Activated CD4-positive, CD25-positive, alpha-beta regulatory T cell treated with anti-CD3 and anti-CD28 coated beads, Interleukin-2, amount 50 U/mL, for 24 hours (primary cell): ENCODE measurements at regions not wholly inside any gene's neighbourhood (a gene's known extent, or its start where the extent isn't known, plus 50 kb on each side); places are given as distances from the start of the nearest gene placed in this dataset.

Experiments
- ATAC-seq, 2 donors: fragments of 150-1000 bp; cut with Tn5 transposase; one replicate each; pipeline ENCODE4 v1.10.0; 2021; ENCODE audit warnings: mild to moderate bottlenecking in 1 of 2, moderate library complexity in 1 of 2

DNA sequence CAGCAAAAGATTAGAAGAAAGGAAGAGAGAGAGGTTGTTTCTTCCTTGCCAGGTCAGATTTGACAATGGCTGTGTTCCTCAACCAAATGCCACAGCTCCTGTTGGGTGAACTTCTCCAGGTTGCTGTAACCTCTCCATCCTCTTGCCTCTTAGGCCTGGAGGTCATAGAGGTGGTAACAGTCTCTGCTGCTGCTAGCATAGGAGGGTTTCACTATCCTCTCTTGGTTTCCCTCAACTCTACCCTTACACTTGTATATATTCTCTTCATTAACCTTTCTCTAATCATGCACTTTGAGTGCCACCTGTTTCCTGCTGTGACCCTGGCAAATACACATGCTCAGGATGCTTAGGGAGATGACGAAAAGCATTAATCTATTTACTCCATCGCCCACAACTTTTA is 67.7 kb upstream of the HIF1A start:
- no peak for ATAC-seq

DNA sequence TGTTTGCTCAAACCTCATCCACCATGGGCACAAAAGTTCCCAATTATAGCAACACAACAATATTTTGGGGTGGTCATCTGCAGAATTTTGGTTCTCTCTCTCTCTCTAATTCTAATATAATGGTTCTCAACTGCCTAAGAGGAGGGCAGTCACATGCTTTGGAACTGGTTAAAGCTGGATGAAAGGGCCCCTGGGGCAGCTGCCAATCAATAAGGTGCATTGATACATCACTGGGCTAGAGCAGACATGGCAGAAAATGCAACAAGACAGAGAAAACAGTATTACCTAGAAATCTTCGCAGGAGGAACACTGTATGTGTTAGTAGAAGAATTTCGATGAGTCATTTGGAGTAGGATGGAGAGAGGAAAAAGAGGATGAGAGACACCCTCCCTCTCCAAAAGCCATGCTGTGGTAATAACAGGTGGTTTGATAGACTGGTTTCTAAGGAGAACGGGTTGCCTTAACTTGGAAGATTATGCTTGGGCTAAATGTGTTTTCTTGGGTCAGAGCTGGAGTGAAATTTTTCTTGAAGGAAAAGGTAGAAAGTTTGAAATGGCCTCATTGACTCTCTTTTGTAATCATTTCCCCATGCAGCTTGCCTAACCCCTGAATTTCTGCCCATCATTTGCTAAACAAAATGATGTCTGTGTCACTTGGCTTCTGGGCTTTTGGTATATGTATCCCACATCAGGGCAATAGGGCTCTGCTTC is 67.1 kb upstream of the HIF1A start:
- no peak for ATAC-seq

DNA sequence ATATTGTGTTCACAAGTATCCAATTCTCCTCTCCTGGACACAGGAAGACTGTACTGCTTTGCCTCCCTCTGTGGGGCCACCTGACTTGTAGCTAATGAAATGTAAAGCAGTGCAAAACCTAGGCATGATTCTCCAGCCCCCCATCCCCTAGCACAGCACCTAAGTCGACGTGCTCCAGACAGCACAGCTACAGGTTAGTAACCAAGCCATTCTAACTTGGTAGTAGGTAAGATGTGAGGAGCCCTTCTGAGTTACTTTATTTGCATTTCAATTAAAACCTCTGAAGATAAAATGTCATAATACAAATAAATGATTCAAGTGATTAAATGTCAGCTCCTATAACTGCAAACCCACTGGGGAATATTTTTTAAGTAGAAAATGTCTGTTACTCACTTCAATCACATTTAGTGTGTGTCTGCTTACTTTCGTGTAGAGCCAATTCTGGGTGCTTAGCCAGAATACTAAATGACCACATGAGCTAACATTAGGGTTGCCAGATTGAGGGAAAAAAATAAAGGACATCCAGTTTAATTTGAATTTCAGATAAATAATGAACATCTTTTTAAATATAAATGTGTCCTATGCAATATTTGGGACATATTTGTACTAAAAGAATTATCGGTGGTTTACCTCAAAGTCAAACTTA is 64.8 kb upstream of the HIF1A start:
- ATAC-seq: no peak

DNA sequence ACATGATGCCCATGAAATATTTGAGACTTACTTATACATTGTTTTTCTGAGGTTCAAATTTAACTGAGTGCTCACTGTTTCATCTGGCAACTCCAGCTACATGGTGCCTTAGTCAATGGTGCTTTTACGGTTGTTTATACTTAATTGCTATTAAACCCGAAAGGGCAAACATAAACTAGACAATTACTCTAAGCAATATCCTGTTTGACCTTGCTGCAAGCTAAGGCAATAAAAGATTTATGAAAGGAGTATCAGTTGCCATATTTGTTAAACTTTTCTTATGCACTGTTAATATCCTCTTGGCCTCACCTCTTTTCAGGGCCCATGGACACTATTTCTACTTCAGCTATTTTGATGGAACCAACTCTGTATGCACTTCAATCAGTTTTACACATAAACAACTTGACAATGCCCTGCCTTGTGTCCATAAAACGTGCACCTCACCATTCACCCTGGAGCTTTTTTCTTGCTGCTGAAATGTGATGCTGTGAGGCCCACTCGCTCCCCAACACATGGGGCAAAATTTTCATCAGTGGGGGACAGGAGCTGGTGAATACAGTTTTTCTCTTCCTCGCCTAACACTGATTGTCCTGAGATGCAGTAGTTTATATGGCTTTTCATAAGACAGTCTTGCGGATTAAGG is 64.1 kb upstream of the HIF1A start:
- ATAC-seq: no peak

DNA sequence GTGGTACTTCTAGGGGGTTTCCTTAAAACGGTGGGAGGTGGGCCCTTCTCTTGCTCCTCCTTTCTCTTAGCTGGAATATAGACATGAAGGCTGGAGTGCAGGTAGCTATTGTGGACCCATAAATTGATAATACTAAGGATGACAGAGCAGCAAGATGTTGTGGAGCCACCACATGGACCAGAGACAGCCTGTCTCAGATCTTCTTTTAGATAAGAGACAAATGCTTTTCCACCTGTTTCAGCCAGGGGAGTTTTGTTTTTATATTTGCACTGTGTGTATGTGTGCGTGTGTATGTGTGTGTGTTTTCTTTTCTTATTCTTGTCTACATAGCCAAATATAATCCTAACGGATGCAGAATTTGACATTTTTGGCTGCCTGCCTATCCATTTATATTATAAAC is 62.9 kb upstream of the HIF1A start:
- no peak for ATAC-seq

DNA sequence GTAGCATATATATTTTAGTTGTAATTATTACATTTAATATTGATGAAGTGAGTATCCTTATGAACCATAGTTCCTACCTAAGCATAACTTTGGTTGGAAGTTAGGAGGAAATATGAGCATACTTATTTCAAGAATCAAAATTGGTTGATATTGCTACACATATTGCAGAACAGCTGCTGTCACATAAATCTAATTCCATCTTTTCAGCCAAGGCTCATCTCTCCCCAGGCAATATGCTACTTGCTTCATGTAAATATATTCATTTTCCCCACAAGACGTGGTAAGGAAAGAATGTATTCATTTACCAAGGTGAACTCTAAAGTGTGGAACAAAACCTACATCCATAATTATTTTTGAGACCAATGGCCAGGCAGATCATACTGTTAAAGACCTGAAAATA is 62.5 kb upstream of the HIF1A start:
- ATAC-seq: no peak

DNA sequence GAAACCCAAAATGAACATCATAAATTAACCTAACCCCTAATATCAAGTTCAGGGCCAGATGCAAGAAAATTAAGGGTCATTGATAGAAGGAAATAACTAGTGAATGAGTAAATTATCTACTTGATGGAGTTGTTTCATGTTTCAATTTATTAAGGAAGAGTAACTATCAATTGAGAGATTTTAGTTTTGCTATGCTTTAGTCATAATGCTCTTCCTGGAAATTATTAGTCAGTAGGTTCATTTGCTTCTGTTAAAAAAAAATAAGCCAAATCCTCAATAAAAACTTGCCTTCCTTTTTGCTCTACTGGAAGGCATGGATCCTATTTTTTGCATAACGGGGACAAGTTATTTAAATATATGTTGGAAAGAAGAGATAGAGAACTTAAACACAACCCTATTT is 59.0 kb upstream of the HIF1A start:
- ATAC-seq: no peak

DNA sequence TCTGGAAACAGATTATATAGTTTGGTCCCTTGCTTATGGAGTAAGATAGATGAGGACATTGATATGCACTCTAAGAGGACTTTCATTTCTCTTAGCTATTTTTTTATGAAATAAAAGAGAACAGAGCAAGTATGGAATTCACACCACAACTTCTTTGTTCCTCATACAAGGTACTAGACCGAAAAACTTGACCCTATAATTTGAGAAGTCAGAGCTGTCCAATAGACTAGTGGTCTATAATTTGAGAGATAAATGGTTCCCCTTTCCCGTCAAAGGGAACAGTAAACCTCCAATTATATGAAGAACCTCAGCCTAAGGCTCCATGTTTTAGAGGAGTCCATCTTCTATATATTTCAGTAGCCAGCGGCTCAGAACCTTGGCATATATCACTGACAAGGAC is 58.5 kb upstream of the HIF1A start:
- no peak for ATAC-seq

DNA sequence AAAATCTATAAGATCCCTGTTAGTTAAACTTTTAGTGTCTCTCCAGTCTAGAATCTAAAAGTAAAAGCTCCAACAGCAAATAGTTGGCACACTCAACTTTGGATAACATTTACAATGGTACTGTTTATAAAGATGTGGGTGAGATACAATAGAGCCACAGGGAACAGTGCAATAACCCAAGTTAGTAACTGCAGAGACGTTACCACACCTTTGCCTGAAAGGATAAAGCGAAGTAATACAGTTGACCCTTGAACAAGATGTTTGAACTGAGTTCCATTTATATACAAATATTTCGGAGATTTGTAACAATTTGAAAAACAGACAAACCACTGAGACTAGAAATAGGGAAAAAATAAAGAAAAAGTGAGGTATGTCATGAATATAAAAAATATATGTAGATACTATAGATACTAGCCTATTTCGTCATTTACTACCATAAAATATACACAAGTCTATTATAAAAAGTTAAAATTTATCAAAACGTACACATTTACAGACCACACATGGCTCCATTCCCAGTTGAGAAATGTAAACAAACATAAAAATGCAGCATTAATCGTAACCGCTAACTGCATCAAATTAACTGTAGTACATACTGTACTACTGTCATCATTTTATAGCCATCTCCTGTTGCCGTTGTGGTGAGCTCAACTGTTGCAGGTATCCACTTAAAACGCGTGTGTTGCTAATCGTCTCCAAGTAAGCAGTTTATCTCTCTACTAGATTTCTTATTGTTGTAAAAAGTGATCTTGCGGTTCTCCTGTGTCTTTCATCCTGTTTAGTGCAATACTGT is 56.5 kb upstream of the HIF1A start:
- no peak for ATAC-seq

DNA sequence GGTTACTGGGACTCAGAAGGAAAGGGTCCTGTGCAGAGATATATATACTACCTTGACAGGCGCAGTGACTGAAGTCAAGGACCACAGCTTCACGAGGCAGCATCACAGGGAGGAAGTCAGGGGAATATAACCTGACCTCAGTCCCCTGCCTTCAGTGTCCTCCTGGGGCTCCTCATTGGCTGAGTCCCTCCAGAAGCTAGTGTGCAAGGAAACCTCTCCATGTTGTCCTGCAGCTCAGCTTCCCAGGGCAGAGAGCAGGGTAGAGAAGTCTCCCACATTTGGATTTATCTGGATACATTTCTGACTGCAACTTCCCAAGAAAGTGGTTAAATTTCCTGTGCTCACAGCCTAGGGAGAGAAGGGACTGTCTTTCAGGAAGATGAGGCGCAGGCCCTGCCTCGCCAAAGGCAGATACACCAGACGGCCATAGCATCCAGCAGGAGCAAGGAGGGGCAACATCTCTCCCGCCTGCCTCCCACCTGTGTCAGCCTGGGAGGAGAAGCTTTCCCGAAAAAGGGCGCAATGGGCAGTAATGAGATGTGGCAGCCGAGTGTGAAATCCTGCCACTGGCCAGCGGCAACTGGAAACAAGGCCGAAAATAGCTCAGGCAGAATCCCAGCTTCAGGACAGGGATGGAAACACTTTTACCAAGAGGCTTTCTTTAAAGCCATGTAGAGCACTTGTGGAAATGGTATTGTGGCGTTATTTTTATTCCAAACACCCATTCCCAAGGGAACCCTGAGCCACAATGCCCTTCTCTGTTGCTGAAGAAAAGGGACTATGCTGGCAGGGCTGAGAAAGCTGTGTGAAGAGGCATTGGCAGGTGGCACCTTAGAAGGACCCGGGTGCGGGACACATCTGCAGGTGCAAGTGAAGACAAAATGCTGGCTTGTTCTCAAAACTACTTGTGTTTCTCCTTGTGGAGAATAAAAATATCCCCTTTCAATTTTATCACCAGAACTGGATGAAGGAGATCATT is 54.9 kb upstream of the HIF1A start:
- ATAC-seq: no peak

DNA sequence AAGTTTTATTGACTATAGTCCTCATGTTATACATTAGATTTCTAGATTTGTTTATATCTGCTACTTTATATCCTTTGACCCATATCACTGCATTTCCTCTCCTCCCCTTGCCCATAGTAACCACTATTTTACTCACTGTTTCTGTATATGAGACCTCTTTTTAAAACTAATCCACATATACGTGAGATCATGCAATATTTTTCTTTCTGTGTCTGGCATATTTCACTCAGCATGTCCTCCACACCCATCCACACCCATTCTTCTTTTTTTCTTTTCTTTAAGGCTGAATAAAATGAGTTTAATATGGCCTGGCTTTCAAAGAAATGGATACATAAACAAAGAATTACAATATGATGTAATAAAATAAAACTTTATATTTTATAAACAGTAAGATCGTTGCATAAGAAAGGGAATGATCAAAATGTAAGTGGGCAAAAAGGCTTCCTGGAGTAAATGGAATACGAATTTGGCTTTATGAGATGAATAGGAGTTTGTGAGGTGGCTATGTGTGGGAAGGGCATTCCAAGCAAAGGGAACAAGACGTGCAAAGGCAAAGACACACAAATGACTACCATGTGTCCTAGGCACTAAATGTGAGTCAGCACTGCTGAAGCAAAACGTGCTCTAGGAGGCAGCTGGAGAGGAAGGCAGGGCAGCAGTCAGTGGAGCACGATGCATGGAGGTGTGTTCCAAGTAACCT is 53.2 kb upstream of the HIF1A start:
- ATAC-seq: no peak

DNA sequence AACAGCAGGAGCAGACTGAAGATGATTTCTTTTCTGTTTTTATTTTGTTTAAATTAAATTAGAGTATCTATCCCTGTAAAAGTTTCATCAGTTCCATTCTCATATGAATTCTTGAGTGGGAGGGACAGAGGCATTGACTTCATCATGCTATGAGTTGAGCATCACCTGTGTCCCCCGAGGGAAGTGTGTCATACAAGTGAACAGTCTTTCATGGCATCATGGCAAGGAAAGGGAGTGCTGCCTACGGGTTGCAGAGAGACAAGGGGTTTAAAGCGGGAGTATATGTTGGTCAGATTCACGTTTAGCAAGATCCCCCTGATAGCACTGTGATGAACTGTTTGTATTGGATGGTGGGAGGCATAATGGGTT is 52.7 kb upstream of the HIF1A start:
- no peak for ATAC-seq

DNA sequence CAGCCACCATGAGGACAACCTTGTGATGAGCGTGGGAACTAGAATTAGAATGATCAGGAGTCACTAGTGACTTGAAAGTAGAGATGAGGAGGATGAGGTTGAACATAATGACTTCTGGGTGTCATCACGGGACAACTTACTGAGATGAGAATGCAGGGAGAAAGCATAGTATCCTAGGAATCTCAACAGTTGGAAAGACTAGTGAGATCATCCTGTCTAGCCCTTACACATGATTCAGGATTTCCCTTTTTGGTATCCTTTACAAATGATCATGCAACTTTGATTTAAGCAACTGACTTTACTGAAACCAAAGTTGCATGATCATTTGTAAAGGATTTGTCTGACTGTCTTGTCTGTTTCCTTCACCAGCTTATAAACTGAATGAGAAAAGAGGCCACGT is 51.8 kb upstream of the HIF1A start:
- no peak for ATAC-seq

DNA sequence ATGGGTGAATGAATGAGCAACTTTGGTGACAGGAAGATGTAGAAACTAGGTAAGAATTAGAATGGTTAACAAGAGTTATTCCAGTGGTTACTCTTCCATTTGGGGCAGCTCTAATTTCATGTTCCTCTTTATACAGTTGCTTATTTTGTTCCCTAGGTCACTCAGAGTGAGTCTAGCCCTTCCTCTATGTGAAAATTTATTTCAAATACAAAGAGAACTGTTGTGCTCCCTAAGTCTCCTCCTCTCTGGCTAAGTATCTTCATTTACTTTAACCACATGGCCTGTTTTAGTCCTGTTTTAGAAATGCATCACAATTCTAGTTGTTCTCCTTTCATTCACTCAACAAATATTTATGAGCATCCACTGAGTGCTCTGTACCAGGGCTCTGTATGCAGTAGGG is 51.1 kb upstream of the HIF1A start:
- ATAC-seq: no peak

DNA sequence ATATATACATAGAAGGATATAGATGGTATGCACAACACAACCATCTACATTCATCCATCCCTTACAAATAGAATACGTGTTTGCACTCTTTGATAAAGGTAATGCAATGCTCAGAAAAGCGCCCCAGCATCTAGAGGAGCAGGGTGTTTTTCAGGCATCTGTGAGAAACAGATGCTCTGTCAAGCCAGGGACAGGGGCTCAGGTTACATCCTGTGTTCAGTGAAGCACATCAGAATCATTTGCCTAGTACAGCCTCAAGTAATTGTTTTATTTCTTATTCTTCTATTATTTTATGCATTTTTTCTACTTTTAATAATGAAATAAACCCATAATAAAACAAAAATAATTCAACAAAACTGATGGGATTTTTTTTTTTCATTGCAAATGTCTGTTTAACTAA is 50.5 kb upstream of the HIF1A start:
- no peak for ATAC-seq

DNA sequence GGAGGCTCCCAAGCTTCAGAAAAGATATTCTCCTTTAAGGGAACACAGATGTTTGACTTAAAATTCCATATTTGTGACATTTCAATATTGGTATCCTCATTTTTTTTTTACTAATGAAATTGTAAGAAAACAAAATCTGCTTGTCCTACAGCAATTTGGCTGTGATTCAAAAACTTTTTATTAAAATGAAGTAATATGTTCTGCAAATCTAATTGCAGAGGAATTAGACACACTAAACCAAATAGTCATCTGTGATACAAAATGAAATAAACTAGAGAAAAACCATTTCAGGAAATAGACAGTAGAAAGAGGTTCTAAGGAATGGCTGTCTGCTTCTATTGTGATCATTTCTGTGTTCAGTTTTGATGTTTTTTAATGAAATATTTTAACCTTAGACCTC is 50.1 kb upstream of the HIF1A start:
- no peak for ATAC-seq
